ENCODE measurements at regions not wholly inside any gene's neighbourhood (a gene's known extent, or its start where the extent isn't known, plus 50 kb on each side); places are given as distances from the start of the nearest gene placed in this dataset.

DNA sequence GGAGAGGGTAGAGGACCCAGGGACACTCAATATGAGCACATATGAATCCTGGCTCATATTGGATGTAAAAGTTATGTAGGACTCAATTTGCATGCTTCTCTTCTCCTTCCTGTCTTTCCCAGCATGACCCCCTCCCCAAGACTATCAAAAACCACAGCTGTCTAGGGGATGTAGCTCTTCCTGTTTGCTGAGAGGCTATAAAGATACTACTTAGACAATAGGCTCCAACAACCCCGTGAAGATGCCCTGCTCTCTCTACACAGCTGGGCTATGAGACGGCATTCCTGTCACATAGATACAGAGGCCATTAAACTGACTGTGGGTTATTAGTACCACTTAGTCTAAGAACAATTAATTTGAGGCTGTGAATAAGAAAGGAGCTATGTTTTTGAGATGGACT is 56.5 kb upstream of the PCSK1 start:
- TF ChIP-seq, protein P1, sequence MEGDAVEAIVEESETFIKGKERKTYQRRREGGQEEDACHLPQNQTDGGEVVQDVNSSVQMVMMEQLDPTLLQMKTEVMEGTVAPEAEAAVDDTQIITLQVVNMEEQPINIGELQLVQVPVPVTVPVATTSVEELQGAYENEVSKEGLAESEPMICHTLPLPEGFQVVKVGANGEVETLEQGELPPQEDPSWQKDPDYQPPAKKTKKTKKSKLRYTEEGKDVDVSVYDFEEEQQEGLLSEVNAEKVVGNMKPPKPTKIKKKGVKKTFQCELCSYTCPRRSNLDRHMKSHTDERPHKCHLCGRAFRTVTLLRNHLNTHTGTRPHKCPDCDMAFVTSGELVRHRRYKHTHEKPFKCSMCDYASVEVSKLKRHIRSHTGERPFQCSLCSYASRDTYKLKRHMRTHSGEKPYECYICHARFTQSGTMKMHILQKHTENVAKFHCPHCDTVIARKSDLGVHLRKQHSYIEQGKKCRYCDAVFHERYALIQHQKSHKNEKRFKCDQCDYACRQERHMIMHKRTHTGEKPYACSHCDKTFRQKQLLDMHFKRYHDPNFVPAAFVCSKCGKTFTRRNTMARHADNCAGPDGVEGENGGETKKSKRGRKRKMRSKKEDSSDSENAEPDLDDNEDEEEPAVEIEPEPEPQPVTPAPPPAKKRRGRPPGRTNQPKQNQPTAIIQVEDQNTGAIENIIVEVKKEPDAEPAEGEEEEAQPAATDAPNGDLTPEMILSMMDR (conservative IDR thresholded peaks at IDR 0.05; ENCODE audit: low read depth, low read length): no peak
- TF ChIP-seq EZH2phosphoT487 (IDR thresholded peaks at IDR 0.05; ENCODE audit: borderline replicate concordance, low read length): no peak
